ENCODE measurements at regions not wholly inside any gene's neighbourhood (a gene's known extent, or its start where the extent isn't known, plus 50 kb on each side); places are given as distances from the start of the nearest gene placed in this dataset.

GRCh38 chr11:28701760-28702449, 593.7 kb downstream of the METTL15 start:
- H3K36me3 ChIP-seq, result no peaks in the 10 kb centered on the region
- no peak for TF ChIP-seq CTCF (IDR thresholded peaks at IDR 0.05; ENCODE audit: borderline replicate concordance)
- no peak for DNase-seq
- no peak overlapping the region for H3K4me3 ChIP-seq
- H3K9me3 ChIP-seq (replicated peaks), result no peaks in the 10 kb centered on the region
- intact Hi-C loops (cut with micrococcal nuclease), result no loop called here
- H3K27ac ChIP-seq (replicated peaks), result no peak overlapping the region
- H3K27me3 ChIP-seq (ENCODE audit: low read depth), result peaks cover 6% of the 10 kb centered on the region
- H3K4me1 ChIP-seq, result no peaks in the 10 kb centered on the region

DNA sequence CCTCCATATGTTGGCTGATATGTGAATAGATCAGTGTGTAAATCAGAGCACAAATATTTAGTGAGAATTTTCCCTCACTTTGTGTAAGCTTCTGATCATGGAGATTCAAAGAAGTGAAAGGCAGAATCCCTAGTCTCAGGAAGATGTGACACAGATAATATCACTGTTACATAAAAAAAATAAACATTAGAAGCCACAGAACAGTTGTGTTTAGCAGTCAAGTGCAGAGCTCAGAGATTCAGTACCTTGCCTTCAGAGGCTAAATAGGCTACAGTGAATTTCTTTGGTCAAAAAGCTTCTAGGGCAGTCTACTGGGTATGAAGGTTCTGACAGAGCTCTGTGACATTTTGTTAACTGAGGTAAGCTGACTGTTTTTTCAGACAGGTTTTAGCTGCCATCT, 591.5 kb downstream of the METTL15 start:
- Histone ChIP-seq H3K27ac (replicated peaks) (no peak overlapping the region), H3K4me3 (no peak overlapping the region), H3K9me3 (replicated peaks) (no peaks in the 10 kb centered on the region), H3K36me3 (no peaks in the 10 kb centered on the region), H3K4me1 (no peaks in the 10 kb centered on the region), H3K27me3 (ENCODE audit: low read depth) (peaks cover 6% of the 10 kb centered on the region)
- intact Hi-C loops (cut with micrococcal nuclease), result loop anchor here (10.0 kb wide), 1 partner anchor 995 kb away; the partner anchor contains the start of gene BDNF
- no peak for TF ChIP-seq CTCF (IDR thresholded peaks at IDR 0.05; ENCODE audit: borderline replicate concordance)
- no peak for DNase-seq

GRCh38 chr11:28697920-28698827, 590.0 kb downstream of the METTL15 start:
- intact Hi-C loops (cut with micrococcal nuclease), result loop anchor here (10.0 kb wide), 1 partner anchor 993 kb away; the partner anchor contains the start of gene BDNF
- H3K36me3 ChIP-seq, result no peaks in the 10 kb centered on the region
- peak; percentile 38 for DNase-seq
- no peaks in the 10 kb centered on the region for H3K9me3 ChIP-seq (replicated peaks)
- peak; percentile 83 for TF ChIP-seq CTCF (IDR thresholded peaks at IDR 0.05; ENCODE audit: borderline replicate concordance)
- H3K4me1 ChIP-seq, result no peaks in the 10 kb centered on the region
- peaks cover 6% of the 10 kb centered on the region for H3K27me3 ChIP-seq (ENCODE audit: low read depth)
- no peak overlapping the region for H3K27ac ChIP-seq (replicated peaks)
- H3K4me3 ChIP-seq, result no peak overlapping the region

DNA sequence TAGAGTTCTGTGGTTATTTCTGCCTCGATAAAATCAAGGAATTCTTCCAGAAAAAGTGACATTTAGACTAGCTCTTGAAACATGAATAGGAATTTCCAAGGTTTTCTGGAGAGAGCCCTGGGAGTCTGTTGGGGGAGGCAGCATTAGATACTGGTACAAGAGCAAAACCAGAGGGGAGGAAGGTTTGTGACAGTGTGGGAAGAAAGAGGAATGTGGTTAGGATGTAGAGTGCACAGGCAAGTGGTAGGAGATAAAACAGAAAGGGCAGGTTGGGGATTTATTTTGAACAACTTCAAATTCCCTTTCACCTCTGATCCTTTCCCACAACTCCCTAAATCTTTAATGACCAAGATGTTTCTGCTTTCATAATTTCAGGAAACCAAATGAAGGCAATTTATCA, 588.4 kb downstream of the METTL15 start:
- DNase-seq, result no peak
- Histone ChIP-seq H3K36me3 (no peaks in the 10 kb centered on the region), H3K27me3 (ENCODE audit: low read depth) (peaks cover 4% of the 10 kb centered on the region), H3K4me1 (no peaks in the 10 kb centered on the region), H3K27ac (replicated peaks) (no peak overlapping the region), H3K4me3 (no peak overlapping the region), H3K9me3 (replicated peaks) (no peaks in the 10 kb centered on the region)
- TF ChIP-seq CTCF (IDR thresholded peaks at IDR 0.05; ENCODE audit: borderline replicate concordance), result no peak
- intact Hi-C loops (cut with micrococcal nuclease), result loop anchor here (10.0 kb wide), 1 partner anchor 992 kb away; the partner anchor contains the start of gene BDNF

- no peak for TF ChIP-seq CTCF (IDR thresholded peaks at IDR 0.05; ENCODE audit: borderline replicate concordance)
- Histone ChIP-seq H3K36me3 (no peaks in the 10 kb centered on the region), H3K4me3 (no peak overlapping the region), H3K9me3 (replicated peaks) (no peaks in the 10 kb centered on the region), H3K27ac (replicated peaks) (no peak overlapping the region), H3K27me3 (ENCODE audit: low read depth) (no peaks in the 10 kb centered on the region), H3K4me1 (no peaks in the 10 kb centered on the region)
- DNase-seq, result no peak
- intact Hi-C loops (cut with micrococcal nuclease), result loop anchor here (10.0 kb wide), 1 partner anchor 986 kb away; the partner anchor contains the start of gene BDNF
Measured at GRCh38 chr11:28690746-28691145, 582.6 kb downstream of the METTL15 start.

All from left ventricle myocardium inferior (tissue), 1 donor.